ENCODE measurements at regions not wholly inside any gene's neighbourhood (a gene's known extent, or its start where the extent isn't known, plus 50 kb on each side); places are given as distances from the start of the nearest gene placed in this dataset.
"Not testable (repeated sequence)": the region's sequence is repeated elsewhere in the genome, so short reads cannot be mapped to it uniquely, and the experiment has no call there.

- not testable (repeated sequence) for H2BK12ac ChIP-seq (ENCODE audit: low read length in 2 of 2); H3K18ac ChIP-seq (ENCODE audit: low read depth in 1 of 2, low read length in 2 of 2); H3K9me3 ChIP-seq (ENCODE audit: control insufficient read depth, low read length); H3K4ac ChIP-seq (ENCODE audit: low read depth in 1 of 2, low read length in 2 of 2); H2AFZ ChIP-seq (ENCODE audit: low read depth, low read length); H3K4me3 ChIP-seq (ENCODE audit: insufficient read depth in 1 of 2, low read depth in 1 of 2, low read length in 2 of 2); H2AK5ac ChIP-seq (ENCODE audit: low read length, severe bottlenecking); H3K14ac ChIP-seq (ENCODE audit: low read length in 2 of 2); H3K4me1 ChIP-seq (ENCODE audit: control insufficient read depth, insufficient read depth, low read depth, low read length); H4K91ac ChIP-seq (ENCODE audit: low read length); H3K27ac ChIP-seq (ENCODE audit: low read length, poor library complexity, severe bottlenecking); H4K8ac ChIP-seq (ENCODE audit: low read length); H3K27me3 ChIP-seq (ENCODE audit: control insufficient read depth in 1 of 2, insufficient read depth in 1 of 2, low read length in 2 of 2); H2BK5ac ChIP-seq (ENCODE audit: low read depth, low read length, poor library complexity, severe bottlenecking); H3K4me2 ChIP-seq (ENCODE audit: low read length, poor library complexity, severe bottlenecking); H2BK120ac ChIP-seq (ENCODE audit: low read depth, low read length); DNase-seq; H3K79me1 ChIP-seq (replicated peaks; ENCODE audit: low read length, poor library complexity, severe bottlenecking); H3K36me3 ChIP-seq (ENCODE audit: control insufficient read depth in 1 of 2, insufficient read depth in 2 of 2, low read depth in 1 of 2, low read length in 2 of 2); H2BK15ac ChIP-seq (ENCODE audit: low read depth, poor library complexity, severe bottlenecking); H3K9ac ChIP-seq (ENCODE audit: low read length); H3K23ac ChIP-seq (ENCODE audit: low read length in 2 of 2)
- 85% methylated on average over 3 of the region's 6 CpGs for WGBS
These were observed 151.6 kb downstream of the CDRT15L2 start for GRCh38 chr17:20731131-20731530.

GRCh38 chr17:20733923-20734322 is 154.4 kb downstream of the CDRT15L2 start:
- H2AFZ ChIP-seq (ENCODE audit: low read depth, low read length), result no peak overlapping the region
- H2BK120ac ChIP-seq (ENCODE audit: low read depth, low read length), result no peak overlapping the region
- H3K18ac ChIP-seq (ENCODE audit: low read depth in 1 of 2, low read length in 2 of 2), result no peak overlapping the region
- H4K91ac ChIP-seq (ENCODE audit: low read length), result no peak overlapping the region
- no peak overlapping the region for H3K27ac ChIP-seq (ENCODE audit: low read length, poor library complexity, severe bottlenecking)
- no peaks in the 10 kb centered on the region for H3K4me1 ChIP-seq (ENCODE audit: control insufficient read depth, insufficient read depth, low read depth, low read length)
- no peak overlapping the region for H4K8ac ChIP-seq (ENCODE audit: low read length)
- no peak overlapping the region for H2BK5ac ChIP-seq (ENCODE audit: low read depth, low read length, poor library complexity, severe bottlenecking)
- no peak overlapping the region for H3K4me3 ChIP-seq (ENCODE audit: insufficient read depth in 1 of 2, low read depth in 1 of 2, low read length in 2 of 2)
- no peak for DNase-seq
- H2BK12ac ChIP-seq (ENCODE audit: low read length in 2 of 2), result no peak overlapping the region
- no peak overlapping the region for H3K9ac ChIP-seq (ENCODE audit: low read length)
- no peak overlapping the region for H3K14ac ChIP-seq (ENCODE audit: low read length in 2 of 2)
- no peaks in the 10 kb centered on the region for H3K79me1 ChIP-seq (replicated peaks; ENCODE audit: low read length, poor library complexity, severe bottlenecking)
- no peak overlapping the region for H3K4me2 ChIP-seq (ENCODE audit: low read length, poor library complexity, severe bottlenecking)
- no peaks in the 10 kb centered on the region for H3K36me3 ChIP-seq (ENCODE audit: control insufficient read depth in 1 of 2, insufficient read depth in 2 of 2, low read depth in 1 of 2, low read length in 2 of 2)
- no peaks in the 10 kb centered on the region for H3K27me3 ChIP-seq (ENCODE audit: control insufficient read depth in 1 of 2, insufficient read depth in 1 of 2, low read length in 2 of 2)
- H3K23ac ChIP-seq (ENCODE audit: low read length in 2 of 2), result no peak overlapping the region
- H2BK15ac ChIP-seq (ENCODE audit: low read depth, poor library complexity, severe bottlenecking), result no peak overlapping the region
- WGBS, result 95% methylated on average over 10 of the region's 13 CpGs
- H3K9me3 ChIP-seq (ENCODE audit: control insufficient read depth, low read length), result no peaks in the 10 kb centered on the region
- no peak overlapping the region for H3K4ac ChIP-seq (ENCODE audit: low read depth in 1 of 2, low read length in 2 of 2)
- no peak overlapping the region for H2AK5ac ChIP-seq (ENCODE audit: low read length, severe bottlenecking)

GRCh38 chr17:20735796-20736195 is 156.3 kb downstream of the CDRT15L2 start:
- H2BK120ac ChIP-seq (ENCODE audit: low read depth, low read length), result no peak overlapping the region
- no peak for DNase-seq
- H3K14ac ChIP-seq (ENCODE audit: low read length in 2 of 2), result no peak overlapping the region
- no peak overlapping the region for H3K4me3 ChIP-seq (ENCODE audit: insufficient read depth in 1 of 2, low read depth in 1 of 2, low read length in 2 of 2)
- H3K27me3 ChIP-seq (ENCODE audit: control insufficient read depth in 1 of 2, insufficient read depth in 1 of 2, low read length in 2 of 2), result no peaks in the 10 kb centered on the region
- H3K4me2 ChIP-seq (ENCODE audit: low read length, poor library complexity, severe bottlenecking), result no peak overlapping the region
- no peaks in the 10 kb centered on the region for H3K4me1 ChIP-seq (ENCODE audit: control insufficient read depth, insufficient read depth, low read depth, low read length)
- no peak overlapping the region for H3K4ac ChIP-seq (ENCODE audit: low read depth in 1 of 2, low read length in 2 of 2)
- no peak overlapping the region for H4K8ac ChIP-seq (ENCODE audit: low read length)
- no peak overlapping the region for H2AFZ ChIP-seq (ENCODE audit: low read depth, low read length)
- no peak overlapping the region for H4K91ac ChIP-seq (ENCODE audit: low read length)
- H3K23ac ChIP-seq (ENCODE audit: low read length in 2 of 2), result no peak overlapping the region
- no peak overlapping the region for H2BK12ac ChIP-seq (ENCODE audit: low read length in 2 of 2)
- H3K27ac ChIP-seq (ENCODE audit: low read length, poor library complexity, severe bottlenecking), result no peak overlapping the region
- 90% methylated on average over 2 of the region's 3 CpGs for WGBS
- no peaks in the 10 kb centered on the region for H3K9me3 ChIP-seq (ENCODE audit: control insufficient read depth, low read length)
- H3K79me1 ChIP-seq (replicated peaks; ENCODE audit: low read length, poor library complexity, severe bottlenecking), result no peaks in the 10 kb centered on the region
- H2BK15ac ChIP-seq (ENCODE audit: low read depth, poor library complexity, severe bottlenecking), result no peak overlapping the region
- H3K36me3 ChIP-seq (ENCODE audit: control insufficient read depth in 1 of 2, insufficient read depth in 2 of 2, low read depth in 1 of 2, low read length in 2 of 2), result no peaks in the 10 kb centered on the region
- no peak overlapping the region for H3K18ac ChIP-seq (ENCODE audit: low read depth in 1 of 2, low read length in 2 of 2)
- no peak overlapping the region for H2BK5ac ChIP-seq (ENCODE audit: low read depth, low read length, poor library complexity, severe bottlenecking)
- no peak overlapping the region for H3K9ac ChIP-seq (ENCODE audit: low read length)
- H2AK5ac ChIP-seq (ENCODE audit: low read length, severe bottlenecking), result no peak overlapping the region

GRCh38 chr17:20737636-20738035 is 158.1 kb downstream of the CDRT15L2 start:
- not testable (repeated sequence) for H3K27ac ChIP-seq (ENCODE audit: low read length, poor library complexity, severe bottlenecking); H3K36me3 ChIP-seq (ENCODE audit: control insufficient read depth in 1 of 2, insufficient read depth in 2 of 2, low read depth in 1 of 2, low read length in 2 of 2); H3K9me3 ChIP-seq (ENCODE audit: control insufficient read depth, low read length); H2AFZ ChIP-seq (ENCODE audit: low read depth, low read length); H3K4me1 ChIP-seq (ENCODE audit: control insufficient read depth, insufficient read depth, low read depth, low read length); H3K4me3 ChIP-seq (ENCODE audit: insufficient read depth in 1 of 2, low read depth in 1 of 2, low read length in 2 of 2); H3K14ac ChIP-seq (ENCODE audit: low read length in 2 of 2); H3K9ac ChIP-seq (ENCODE audit: low read length); H2BK12ac ChIP-seq (ENCODE audit: low read length in 2 of 2); H3K4ac ChIP-seq (ENCODE audit: low read depth in 1 of 2, low read length in 2 of 2); H2AK5ac ChIP-seq (ENCODE audit: low read length, severe bottlenecking); H4K91ac ChIP-seq (ENCODE audit: low read length); H3K18ac ChIP-seq (ENCODE audit: low read depth in 1 of 2, low read length in 2 of 2); H4K8ac ChIP-seq (ENCODE audit: low read length); H3K27me3 ChIP-seq (ENCODE audit: control insufficient read depth in 1 of 2, insufficient read depth in 1 of 2, low read length in 2 of 2); DNase-seq; H2BK5ac ChIP-seq (ENCODE audit: low read depth, low read length, poor library complexity, severe bottlenecking); H2BK120ac ChIP-seq (ENCODE audit: low read depth, low read length); H2BK15ac ChIP-seq (ENCODE audit: low read depth, poor library complexity, severe bottlenecking); H3K79me1 ChIP-seq (replicated peaks; ENCODE audit: low read length, poor library complexity, severe bottlenecking); H3K4me2 ChIP-seq (ENCODE audit: low read length, poor library complexity, severe bottlenecking); H3K23ac ChIP-seq (ENCODE audit: low read length in 2 of 2)
- 88% methylated on average over 2 of the region's 7 CpGs for WGBS
